Inflammatory macrophage (primary cell): ENCODE measurements at regions not wholly inside any gene's neighbourhood (a gene's known extent, or its start where the extent isn't known, plus 50 kb on each side); places are given as distances from the start of the nearest gene placed in this dataset.
"Not testable (repeated sequence)": the region's sequence is repeated elsewhere in the genome, so short reads cannot be mapped to it uniquely, and the experiment has no call there.

Experiments used
- DNase-seq, 2 donors: peaks; one replicate each; pipeline ENCODE4 v3.0.0-alpha.2; 2020 to 2022

DNA sequence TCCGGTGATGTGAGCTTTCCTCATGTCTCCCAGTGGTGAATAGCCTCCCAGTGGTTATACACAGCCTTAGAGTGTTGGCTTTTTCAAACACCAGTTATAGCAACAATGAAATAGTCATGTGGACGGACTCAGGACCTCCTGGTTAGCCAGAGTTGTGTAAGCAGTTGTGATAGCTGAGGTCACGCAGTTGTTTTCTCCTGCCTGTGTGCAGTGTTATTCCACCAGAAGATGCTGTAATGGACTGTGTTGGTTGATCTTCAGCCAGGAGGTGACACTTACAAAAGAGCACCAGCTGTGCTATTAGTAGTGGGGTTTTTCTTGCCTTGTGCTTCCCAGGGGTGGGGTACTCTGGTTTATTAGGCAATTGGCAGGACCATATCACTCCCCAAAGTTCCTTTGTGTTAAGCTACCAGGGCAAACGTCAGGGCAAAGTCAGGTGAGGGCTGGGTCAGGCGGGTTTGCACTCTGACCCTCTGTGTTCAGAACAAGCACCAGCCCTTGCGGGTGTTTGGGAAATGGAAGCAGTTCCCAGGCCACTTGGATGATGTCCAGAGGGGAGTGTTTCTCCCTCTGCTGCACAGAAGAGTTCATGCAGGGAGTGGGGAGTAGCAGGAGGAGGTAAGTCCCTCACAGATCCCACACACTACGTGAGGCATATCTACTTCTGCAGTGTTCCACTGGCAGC is 252.6 kb downstream of the TMEM47 start:
- no peak for DNase-seq

DNA sequence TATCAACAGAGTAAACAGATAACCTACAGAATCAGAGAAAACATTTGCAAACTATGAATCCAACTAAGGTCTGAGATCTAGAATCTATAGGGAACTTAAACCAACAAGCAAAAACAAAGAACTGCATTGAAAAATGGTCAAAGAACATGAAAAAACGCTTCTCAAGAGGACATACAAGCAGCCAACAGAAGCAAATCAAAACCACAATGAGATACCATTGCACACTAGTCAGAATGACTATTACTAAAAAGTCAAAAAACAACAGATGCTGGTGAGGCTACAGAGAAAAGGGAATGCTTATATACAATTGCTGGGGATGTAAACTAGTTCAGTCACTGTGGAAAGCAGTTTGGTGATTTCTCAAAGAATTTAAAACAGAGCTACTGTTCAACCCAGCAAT is 255.7 kb downstream of the TMEM47 start:
- DNase-seq: no peak

- no peak for DNase-seq
These were observed 250.3 kb upstream of the FAM47A start for GRCh38 chrX:34382416-34382815.

DNA sequence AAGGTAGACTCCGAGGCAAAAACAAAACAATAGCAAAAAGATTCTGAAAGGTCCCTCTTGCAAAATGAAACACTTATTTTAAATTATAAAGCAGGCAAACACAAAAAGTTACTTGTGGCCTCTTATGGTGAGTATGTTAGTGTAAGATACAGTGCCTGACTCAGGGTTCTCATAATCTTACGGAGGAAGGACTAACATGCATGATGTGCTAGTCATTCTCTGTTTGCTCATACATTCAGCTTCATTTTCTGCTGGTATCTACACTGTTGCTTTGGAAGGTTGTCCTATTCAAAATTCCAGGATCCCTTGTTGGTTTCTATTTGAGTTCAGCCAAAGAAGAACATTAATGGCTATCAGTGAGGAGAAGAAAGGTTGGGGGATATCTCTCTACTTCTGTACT is 249.1 kb upstream of the FAM47A start:
- DNase-seq: no peak

- no peak for DNase-seq
These were observed 247.8 kb upstream of the FAM47A start for GRCh38 chrX:34379891-34380290.

GRCh38 chrX:34377645-34378044 is 245.5 kb upstream of the FAM47A start:
- no peak for DNase-seq

- DNase-seq: no peak
These were observed 239.6 kb upstream of the FAM47A start for GRCh38 chrX:34371754-34372153.

- DNase-seq: no peak
These were observed 233.4 kb upstream of the FAM47A start for GRCh38 chrX:34365471-34365870.

DNA sequence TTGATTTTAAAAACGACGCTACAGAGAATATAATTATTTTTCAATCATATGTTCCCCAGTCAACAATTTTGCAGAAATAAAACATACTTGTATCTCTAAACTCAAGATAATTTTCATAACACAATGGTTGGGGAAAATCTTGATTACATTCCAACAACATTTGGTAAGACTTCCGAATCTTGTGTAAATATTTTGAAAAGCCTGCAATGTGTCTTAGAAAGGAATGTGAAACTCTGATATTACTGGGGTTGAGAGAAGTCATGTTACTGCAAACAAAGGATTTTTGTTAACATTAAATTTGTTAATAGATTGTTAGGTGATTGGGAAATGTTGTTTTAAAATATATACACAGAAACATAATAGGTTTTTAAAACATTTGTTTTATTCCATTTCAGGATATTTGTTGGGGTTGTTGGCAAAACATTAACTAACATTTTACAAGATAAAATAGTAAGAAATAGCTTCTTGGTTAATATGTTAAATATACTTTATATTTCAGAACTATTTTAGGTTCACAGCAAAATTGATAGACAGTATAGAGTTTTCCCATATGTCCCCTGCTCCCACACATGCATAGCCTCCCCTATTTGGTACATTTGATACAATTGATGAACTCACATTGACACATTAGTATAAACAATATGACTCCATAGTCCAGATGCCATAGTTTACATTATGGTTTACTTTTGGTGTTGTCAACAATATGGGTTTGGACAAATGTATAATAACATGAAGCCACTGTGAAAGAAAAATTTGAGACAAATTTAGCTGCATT is 218.6 kb upstream of the FAM47A start:
- DNase-seq: no peak

- DNase-seq: no peak
These were observed 210.9 kb upstream of the FAM47A start for GRCh38 chrX:34343001-34343400.

DNA sequence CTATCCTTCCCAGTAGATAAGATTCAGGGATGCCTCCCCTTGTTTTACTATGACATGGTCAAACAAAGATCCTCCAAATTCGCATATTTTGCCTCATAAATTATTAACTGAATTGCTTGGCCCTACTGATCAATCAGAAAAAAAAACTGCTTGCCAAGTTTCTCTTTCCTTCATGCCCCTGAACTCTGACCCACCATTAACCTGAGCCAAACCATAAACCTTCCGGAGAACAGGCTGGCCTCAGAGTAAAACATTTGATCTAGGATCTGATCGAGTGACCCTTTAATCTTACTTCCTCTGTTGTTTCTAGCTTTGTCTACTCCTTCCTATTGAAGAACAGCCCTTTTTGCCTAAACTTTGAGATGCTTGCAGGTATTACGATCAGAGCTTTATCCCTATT is 209.7 kb upstream of the FAM47A start:
- no peak for DNase-seq

- no peak for DNase-seq
These were observed 209.1 kb upstream of the FAM47A start for GRCh38 chrX:34341258-34341657.

- DNase-seq: no peak
These were observed 205.9 kb upstream of the FAM47A start for GRCh38 chrX:34338046-34338445.

GRCh38 chrX:34335376-34335775 is 203.3 kb upstream of the FAM47A start:
- DNase-seq: not testable (repeated sequence)

DNA sequence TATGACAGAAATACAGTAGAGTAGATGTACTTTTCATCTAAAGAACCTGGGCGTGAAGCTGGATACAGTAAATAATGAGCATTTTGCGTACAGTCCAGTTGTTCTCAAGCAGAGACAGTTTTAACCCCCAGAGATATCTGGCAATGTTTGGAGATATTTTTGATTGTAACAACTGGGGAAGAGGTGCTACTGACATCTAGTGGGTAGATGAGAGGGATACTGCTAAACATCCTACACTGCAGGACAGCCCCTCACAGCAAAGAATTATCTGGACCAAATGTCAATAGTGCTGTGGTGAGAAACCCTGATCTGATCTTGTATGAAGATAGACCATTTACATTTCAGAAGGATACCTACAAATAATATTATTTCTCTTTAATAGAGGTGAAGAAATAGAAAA is 200.2 kb upstream of the FAM47A start:
- DNase-seq: no peak

DNA sequence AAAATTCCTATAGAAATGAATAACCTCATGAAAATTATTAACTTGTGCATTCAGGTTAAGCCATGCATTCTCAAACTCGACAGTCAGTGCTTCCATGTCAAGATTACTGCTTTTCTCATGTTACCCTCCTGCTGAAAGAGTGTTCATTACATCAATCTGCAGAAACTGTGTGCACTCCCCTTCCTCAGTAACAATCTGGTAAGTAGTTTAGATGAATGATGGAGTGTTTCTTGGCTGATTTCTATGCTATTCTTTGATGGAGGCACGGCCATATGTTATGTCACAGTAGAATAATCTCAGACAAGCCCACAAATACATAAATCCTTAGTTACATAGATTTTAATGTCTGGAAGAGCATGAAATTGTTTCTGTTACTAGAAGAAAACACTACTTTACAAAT is 193.3 kb upstream of the FAM47A start:
- DNase-seq: no peak

- DNase-seq: not testable (repeated sequence)
These were observed 188.3 kb upstream of the FAM47A start for GRCh38 chrX:34320424-34320823.

- DNase-seq: peak; percentile 5 to 15
These were observed 168.8 kb upstream of the FAM47A start for GRCh38 chrX:34300871-34301270.

- no peak for DNase-seq
These were observed 167.4 kb upstream of the FAM47A start for GRCh38 chrX:34299451-34299967.

GRCh38 chrX:34294665-34295064 is 162.6 kb upstream of the FAM47A start:
- DNase-seq: no peak

DNA sequence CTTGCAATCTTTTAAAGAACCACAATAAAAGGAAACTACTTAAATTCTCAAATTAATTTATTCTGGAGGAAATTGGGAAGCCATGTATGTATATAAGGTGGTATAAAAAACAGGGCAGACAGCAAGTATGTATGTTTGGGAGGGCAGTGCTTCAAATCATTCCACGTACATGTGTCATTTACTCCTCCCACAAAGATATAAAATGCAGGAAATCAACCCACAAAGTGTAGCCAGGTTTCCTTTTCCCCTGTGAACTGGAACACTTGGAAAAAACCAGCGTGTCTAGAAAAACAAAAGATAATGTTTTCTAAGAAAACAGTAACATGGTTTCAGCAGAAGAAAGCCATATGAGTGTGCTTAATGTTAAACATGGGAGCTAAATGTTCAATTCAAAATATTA is 156.7 kb upstream of the FAM47A start:
- DNase-seq: no peak

DNA sequence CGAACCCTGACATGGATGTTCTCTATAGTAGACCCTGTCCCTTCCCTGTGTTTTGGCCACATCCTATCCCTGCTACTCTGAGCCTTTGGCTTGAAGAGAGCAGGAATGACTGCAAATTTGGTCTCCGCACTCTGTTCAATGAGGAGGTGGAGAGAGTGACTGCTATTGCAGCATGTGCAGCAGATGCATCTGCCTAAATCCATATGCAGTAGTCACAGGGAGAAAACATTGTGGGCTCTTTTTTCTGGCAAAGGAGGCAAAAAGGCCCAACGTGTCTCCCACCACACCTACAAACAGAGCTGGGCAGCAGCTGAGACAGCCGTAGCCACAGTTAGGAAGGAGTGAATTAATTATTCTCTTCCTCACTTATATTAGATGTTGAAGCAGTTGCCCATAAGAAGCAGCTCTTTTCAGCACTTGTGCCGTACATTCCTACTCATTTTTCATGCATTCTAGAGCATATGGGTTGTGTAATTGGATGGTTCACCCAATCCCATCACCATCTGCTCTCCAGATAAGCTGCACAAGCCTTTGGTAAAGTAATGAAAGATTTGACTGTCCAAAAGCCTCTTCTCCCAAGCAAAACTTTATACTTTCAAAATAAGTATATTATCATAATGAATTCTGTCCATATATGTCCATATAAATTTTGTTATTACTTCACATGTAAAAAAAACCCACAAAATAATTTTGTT is 147.9 kb upstream of the FAM47A start:
- no peak for DNase-seq

- DNase-seq: no peak
These were observed 143.6 kb upstream of the FAM47A start for GRCh38 chrX:34275699-34276098.

DNA sequence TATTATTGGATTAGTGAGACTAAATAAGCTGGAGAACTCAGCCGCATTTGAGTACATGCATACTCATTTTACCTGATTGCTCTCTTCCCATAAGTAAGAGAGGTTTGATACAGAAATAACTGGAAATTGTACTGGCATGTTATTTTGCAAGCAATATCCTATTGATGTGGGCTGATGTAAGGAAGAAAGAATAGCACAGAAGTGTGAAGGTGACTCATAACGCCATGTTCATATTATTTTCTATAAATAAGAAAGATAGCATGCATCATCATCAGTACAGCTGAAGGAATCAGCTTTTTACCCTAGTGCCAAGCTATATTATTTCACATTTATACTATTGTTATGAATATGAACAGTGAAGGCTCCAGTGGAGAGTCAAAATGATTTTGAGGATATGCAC is 138.3 kb upstream of the FAM47A start:
- no peak for DNase-seq
